ENCODE measurements at regions not wholly inside any gene's neighbourhood (a gene's known extent, or its start where the extent isn't known, plus 50 kb on each side); places are given as distances from the start of the nearest gene placed in this dataset.

DNA sequence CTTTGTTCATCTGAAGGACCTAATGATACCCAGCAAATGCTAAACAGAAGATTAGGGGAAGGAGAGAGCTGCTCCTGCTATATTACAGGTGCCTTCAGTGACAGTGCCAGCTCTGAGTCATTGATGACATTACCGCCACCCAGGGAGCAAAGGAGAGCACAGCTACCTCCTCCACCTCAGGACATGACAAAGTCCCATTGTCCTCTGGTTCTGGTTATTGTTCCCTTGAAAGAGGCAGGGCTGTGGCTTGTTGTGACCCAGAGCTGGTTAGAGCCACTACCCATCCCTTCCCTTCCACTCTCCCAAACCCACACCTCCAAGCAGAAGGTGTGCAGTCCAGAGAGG lies 363.5 kb upstream of the DUSP10 start:
- no peak for DNase-seq (ENCODE audit: low read depth in 2 of 2)

DNA sequence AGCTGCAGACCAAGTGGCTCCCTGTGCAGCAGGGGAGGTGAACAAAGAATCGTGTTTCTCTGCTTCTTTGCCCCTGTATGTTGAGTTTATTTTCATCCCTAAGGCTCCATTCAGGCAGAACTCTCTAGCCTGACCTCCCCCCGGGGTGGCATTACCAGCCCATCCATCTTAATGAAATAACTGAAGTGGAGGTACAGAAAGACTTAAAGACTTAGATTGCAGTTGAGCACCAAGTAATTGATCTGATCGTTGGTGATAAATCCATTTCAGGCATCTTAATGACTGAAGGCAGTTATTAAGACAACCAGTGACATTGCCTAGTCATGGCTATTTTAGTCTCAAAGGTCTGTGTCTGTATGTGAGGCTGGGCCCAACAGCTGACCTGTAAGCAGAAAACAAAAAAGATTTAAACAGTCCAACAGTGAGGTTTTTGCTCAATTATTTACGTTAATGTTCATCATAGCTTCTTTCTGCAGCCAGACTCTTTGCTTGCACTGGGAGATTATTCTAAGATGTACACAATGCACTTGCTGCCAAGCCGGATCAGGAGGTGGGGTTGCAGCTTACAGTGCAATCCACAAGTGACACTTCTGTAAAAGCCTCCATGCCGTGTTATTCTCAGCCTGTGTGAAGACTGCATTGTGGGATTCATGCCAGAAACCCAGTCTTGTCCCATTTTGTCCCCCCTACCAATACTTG lies 363.0 kb upstream of the DUSP10 start:
- no peak for DNase-seq (ENCODE audit: low read depth in 2 of 2)

DNA sequence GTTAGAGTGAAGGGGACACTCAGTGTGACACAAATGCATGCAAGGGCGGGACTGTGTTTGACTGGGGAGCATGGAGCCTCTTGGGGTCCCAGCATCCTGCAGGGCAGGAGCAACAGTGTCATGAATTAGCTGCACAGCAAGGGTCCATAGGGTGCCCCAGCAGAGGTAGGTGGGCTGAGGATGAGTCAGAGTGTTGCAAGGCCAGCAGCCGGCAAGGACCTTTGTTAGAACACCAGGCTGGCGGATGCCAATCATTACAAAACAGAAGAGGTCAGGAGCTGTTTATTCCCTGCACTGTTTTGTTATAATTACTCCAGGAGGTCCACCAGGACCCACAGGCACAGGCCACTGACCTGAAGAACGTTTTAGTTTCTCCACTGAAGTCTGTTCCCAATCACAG lies 362.2 kb upstream of the DUSP10 start:
- no peak for DNase-seq (ENCODE audit: low read depth in 2 of 2)

DNA sequence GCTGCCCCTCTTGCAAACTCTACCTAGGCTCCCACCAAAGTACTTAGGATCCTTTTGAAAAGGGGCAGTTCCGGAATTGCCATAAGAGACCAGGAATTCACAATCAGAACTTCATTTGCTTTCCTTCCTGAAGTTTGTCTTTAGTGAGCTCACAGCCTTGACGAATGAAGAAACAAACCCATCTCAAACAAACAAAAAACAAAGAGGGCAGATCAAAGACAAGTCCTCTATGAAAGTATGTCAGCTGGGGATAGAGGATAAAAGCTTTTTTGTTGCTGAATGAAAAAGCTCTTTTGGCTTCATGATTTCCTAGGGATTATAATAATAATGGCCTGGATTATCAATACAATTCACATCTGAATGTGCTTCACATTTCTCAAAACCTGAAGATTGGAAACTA lies 357.9 kb upstream of the DUSP10 start:
- no peak for DNase-seq (ENCODE audit: low read depth in 2 of 2)

DNA sequence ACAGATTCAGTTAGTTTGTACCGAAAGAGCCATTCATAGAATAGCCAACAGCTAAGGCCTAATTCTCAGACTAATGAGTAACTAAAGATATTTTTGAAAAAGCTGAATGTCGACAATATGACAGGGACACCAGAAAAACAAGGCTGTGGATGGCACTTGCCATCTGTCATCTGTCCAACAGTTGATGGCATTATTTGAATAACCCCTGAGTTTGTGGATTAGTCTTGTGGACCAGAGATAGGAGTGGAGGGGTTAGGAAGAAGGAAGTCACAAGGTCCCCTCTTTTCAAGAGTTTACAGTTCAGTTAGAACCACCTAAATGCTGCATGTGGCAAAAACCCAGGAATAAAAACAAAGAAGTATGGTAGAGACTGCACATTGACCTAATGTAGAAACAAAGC lies 356.5 kb upstream of the DUSP10 start:
- DNase-seq (ENCODE audit: low read depth in 2 of 2), result no peak

DNA sequence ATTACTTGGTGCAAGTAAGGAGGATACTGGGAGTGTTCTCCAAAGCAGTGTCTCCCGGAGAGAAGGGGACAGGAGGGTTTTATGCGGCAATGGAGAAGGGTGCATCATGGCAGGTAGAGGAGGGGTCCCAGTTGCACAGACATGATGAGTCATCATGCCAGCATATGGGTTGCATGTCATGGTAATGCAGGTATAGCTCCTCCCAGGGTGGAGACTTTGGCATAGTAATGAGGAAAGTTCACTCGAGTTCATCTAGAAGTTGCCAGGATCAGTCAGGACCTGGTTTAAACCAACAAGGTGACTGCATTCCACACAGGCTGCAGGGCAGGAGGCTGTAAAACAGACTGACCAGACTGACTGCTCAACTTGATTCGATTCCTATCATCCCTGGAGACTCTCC lies 355.7 kb upstream of the DUSP10 start:
- DNase-seq (ENCODE audit: low read depth in 2 of 2), result no peak

DNA sequence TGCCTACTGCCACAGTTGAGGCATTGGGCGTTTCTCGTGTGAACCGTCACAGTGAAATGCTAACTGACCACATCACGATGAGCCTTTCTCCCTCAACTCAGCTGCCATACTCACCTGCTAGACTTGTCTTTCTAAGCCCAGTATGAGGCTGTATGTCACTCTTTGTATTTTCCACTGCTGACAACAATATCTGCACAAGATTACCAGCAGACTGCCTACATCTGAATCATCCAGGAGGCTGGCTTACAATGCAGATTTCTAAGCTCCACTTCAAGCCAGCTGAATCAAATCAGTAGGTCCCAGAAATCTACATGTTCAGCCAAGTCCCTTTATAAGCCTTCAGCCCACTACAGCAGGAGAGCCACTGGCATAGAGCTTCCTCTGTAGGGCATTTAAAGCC lies 355.0 kb upstream of the DUSP10 start:
- no peak for DNase-seq (ENCODE audit: low read depth in 2 of 2)

DNA sequence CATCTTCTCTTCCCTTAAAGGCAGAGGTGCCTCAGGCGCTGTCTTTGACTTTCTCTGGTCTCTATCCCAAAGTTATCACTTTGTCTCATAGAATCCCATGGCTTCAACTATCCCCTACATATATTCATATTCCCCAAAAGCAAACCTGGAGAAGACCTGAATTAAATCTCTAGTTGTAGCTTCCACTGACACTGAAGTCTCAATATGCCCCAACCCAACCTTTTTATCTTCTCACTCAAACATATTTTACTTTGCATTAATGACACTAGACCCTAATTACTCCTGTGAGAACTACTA lies 354.5 kb upstream of the DUSP10 start:
- no peak for DNase-seq (ENCODE audit: low read depth in 2 of 2)

DNA sequence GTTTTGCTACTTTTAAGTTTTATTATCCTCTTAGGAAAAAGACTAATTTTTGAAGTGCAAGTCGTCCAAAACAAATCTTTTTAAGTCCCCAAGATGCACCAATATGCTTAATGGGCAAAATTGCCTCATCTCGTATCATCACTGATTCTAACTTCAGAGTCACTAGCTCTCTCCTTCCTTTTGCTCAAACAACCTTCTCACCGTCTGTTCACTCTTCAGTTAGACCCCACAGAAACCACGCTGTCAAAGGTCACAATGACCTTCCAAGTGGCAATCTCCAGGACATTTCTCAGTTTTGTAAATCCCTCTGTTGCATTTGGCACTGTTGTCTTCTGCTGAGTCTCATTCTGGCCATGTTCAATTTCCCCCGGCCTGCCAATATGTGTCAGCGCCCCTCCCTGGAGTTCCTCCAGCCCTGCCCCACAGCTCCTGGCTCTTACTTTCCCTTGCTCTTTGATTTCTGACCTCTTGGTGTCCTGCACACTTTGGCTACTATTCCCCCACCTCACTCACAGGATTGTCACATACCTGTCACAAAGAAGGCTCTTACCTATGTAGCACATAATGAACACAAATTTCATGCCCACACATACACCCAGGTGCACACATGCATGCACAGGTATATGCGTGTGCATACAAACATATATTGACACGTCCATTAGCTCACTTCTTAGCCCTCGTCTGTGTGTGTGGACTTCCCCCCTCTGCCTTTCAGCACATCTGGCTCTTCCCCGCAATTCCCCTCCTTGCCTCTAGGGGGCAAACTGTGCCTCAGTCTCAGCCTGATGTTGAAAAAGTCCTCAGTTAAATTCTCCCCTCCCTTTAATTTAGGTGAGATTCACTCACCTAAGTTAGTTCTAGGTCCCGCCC lies 354.0 kb upstream of the DUSP10 start:
- no peak for DNase-seq (ENCODE audit: low read depth in 2 of 2)

DNA sequence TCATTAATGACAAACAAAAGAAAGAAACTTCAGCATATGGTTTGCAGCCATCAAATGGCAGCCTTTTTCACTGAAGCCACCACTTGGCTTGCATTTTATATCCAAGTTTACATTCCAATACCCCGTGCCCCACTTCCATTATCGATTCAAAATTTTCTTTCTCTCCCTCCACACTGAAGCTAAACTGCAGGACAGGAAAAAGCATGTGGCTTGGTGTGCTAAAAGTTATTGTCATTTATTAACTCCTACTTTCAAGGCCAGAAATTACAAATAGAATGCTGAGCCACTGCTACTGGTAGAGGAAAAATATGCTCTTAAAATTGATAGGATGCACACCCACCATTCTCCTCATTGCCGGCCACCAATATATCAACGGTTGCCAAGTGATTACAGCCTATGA lies 351.6 kb upstream of the DUSP10 start:
- no peak for DNase-seq (ENCODE audit: low read depth in 2 of 2)

DNA sequence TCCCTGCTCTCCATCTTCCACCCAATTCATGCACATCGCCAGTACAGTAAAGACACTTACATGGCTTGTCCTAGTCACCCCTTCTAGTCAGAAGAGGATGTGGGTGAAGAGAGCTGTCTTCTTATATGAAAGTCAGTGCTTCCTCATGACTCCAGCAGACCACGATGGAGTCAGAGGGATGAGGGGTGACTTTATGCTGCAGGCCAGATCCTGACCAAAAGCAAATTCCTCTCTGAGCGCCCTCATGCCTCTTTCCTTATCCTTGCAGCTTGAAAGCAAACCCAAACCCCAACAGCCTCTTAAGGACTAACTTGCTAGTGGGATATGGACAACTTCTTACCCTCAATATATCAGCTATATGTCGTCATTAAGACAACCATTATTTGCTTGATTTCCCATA lies 348.2 kb upstream of the DUSP10 start:
- DNase-seq (ENCODE audit: low read depth in 2 of 2), result peak; percentile 18 to 32

DNA sequence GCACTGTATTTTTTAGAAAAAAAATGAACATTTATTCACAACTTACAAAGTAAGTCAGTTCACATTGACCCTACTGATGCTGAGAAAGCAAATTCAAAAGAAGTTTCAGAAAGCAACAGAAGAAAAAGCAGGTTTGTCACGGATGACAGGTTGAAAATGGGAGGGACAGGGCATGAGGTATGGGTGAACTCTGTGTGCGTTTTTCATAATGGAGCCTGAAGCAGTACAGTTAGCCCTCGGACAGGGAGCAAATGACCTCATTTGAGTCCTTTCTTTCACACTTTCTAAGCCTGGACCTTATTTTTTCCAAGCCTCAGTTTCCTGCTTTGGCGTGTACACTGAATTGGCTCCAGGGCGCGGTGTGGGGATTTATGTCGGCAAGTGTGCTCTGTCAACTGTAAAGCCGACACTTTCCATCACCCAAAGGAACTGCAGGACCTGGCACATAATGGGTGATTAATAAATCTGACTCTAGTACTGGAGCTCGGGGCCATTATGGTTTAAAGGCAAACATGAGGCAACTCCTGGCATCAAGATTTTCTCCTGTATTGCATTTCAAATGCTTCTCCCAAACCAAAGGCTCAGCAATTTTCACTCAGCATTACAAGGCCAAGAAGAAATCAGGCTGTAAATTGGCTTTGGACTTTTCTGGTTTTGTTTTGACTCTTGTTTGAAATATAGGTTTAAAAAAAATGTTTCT lies 345.5 kb upstream of the DUSP10 start:
- no peak for DNase-seq (ENCODE audit: low read depth in 2 of 2)

DNA sequence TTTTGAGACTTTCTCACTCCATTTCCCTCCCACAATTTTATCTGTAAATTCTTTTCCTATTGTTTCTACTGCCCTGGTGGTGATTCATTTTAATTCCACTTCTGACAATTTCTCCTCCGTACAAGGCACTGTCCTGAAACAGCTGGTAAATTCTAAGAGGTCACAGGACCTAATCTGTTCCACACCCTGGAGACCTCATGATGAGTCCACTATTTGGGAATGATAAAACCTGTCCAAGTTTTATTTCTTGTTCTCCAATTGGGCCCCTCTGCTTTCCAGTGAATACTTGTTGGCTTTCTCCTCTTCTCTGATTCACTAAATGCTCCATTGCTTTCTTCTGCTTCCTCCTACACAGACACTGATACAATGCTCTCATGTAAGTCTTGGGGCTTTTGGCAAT lies 343.1 kb upstream of the DUSP10 start:
- peak in 1 of 2 experiments; percentile 18 for DNase-seq (ENCODE audit: low read depth in 2 of 2)

DNA sequence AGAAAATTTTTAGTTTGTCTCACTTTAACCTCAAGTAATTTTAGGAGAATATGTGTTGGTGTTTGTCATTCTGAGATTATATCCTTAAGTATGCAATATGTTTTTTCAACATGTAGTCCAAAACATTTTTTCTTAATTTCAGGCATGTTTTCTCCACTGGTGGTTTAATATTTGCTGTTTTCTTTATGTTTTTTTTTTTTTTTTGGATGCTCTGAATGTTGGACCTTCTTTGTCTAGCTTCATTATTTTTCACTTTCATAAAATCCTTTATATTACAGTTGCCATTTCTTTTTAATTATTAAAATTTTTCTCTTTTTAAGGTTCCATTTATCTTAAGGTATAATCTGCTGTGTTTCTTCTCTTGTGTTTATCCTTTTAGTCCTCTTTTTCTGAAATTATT lies 342.2 kb upstream of the DUSP10 start:
- no peak for DNase-seq (ENCODE audit: low read depth in 2 of 2)

DNA sequence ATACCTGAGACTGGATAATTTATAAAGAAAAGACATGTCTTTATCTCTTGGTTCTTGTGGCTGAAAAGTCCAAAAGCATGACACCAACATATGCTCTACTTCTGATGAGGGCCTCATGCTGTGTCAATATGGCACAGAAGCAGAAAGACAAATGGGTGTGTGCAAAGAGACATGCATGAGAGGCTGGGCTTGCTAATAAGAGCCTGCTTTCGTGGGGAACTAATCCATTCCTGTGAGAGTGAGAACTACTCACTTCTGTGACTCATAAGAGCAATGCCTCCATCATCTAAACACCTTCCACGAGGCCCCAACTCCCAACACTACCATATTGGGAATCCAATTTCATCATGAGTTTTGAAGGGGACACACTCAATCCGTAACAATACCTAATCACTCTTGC lies 340.0 kb upstream of the DUSP10 start:
- DNase-seq (ENCODE audit: low read depth in 2 of 2), result no peak

DNA sequence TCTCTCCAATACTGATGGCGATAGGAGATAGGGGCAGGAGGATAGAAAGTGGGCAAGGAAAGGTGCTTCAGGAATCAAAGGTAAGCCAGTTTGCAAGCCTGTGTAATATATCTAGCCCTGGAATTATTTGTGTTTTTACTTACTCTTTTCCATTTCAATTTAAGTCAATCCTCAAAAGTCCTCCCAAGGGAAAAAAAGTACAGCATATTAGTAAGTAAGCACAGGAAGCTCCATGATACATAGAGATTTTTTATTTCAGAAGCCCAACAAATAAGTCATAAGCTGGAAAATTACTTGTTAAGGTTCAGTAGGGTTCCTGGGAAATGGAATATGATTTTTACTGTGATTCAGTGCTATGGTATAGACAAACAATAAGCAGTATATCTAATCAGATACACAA lies 337.7 kb upstream of the DUSP10 start:
- DNase-seq (ENCODE audit: low read depth in 2 of 2), result no peak

DNA sequence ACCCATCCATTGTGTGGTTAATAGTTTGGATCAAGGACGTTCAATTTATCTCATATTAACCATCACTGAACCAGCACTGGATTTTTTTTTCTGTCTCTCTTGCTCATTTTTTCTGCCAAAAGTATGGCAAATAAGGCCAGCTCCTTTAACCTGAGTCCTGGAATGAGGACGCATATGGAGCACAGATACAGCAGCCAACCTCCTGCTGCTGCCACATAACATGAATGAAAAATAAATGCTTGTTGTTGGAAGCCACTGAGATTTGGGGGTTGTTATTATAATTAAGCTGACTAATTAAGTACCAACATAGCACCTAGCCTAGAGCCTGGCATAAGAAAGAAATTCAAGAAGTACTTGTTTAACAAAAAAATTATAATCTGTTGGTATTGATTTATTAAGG lies 335.3 kb upstream of the DUSP10 start:
- DNase-seq (ENCODE audit: low read depth in 2 of 2), result no peak

DNA sequence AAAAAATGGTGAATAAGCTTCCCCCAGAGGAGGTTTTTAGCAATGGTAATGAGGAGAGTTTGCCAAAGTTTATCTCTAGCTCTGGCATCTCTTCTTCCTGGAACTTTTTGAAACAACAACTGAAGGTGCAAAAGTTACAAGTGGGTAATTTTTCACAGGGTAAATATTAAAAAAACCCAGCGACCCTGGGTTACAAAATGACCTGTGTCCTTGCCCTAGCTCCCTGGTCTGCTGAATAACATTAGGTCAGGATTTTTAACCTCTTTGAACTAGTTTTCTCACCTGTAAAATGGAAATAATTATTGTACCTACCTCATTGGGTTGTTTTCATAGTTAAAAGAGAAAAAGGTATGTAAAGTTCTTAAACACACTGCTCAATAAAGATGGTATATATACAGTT lies 332.4 kb upstream of the DUSP10 start:
- DNase-seq (ENCODE audit: low read depth in 2 of 2), result no peak

DNA sequence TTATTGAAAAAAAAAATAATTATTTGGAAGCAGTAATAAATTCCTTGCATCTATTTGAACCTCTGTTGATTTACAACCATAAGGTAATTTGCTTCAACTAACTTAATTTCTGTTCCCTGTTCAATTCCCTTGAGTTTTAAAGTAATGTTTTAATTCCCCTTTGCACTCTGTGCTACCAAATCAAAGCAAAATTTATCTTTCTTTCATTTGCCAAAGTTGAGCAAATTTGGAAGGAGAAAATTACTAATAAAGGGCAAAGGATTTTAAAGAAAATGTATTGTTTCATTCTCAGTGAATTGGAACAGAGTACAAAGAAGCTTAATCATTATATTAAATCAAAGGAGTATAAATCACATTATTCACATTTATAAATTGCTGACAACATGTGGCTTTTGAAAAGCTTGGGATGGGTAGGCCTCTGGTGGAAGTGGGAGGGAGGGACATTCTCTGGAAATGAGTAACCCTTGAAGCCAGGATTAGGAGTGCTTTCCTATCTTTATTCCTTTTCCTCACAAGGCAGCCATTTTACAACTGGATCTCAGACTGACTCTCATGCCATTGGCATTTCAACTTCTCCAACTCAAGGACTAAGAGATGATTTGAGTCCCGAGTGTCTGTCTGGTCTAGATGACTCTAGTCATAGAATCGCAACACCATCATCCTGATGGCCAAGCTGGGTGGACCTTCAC lies 331.6 kb upstream of the DUSP10 start:
- peak; percentile 92 to 94 for DNase-seq (ENCODE audit: low read depth in 2 of 2)

DNA sequence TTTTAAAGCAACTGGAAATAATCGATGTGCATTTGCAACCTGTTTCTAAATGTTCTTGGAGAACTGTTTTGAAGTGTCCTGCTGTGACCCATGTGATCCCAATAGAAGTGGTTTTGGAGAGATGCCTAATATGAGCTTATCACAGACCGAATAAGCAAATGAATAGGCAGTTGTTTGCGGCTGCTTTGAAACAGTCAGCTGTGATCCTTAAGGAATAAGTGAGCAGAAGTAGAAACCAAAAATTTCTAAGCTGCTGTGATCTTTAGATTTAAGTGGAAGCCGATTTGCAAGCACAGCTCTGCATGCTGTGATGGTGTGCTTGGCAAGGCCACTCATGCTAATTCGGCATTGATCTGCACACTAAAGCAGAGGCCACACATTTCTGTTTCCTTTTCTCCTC lies 329.5 kb upstream of the DUSP10 start:
- no peak for DNase-seq (ENCODE audit: low read depth in 2 of 2)

DNA sequence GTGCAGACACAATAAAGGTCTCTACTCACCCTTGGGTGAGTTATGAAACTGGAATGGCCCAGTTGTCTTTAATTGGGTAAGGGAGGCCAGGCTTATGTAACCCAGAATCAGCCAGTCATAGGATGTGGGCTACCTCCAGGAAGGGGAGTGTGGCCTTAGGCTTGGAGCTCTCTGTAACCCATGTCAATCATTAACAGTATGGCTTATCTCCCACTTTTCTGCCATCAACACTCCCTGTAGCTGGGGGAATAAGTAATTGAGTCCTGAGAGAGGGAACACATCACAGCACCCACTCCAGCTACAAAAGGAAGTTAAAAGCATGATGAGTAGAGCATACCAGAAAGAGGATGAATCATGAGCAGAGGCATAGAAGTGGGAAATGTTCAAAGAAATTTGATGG lies 327.0 kb upstream of the DUSP10 start:
- no peak for DNase-seq (ENCODE audit: low read depth in 2 of 2)

DNA sequence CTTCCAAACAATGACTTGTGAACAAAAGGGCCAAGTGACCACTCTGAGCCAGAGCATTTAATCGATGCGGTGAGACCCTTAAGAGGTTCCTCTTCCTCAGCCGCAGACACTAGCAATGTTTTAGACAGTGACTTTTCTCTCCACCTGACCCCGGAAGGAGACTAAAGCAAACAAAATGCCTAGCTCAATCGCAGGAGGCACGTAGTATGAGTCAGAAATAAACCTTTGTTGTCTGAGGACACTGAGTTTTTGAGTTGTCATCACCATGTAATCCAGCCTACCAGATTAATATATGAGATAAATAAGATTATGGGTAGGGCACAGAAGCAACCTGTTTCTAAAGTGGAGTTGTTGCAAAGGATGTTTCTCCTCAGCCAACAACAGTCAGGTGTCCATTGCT lies 326.2 kb upstream of the DUSP10 start:
- no peak for DNase-seq (ENCODE audit: low read depth in 2 of 2)

DNA sequence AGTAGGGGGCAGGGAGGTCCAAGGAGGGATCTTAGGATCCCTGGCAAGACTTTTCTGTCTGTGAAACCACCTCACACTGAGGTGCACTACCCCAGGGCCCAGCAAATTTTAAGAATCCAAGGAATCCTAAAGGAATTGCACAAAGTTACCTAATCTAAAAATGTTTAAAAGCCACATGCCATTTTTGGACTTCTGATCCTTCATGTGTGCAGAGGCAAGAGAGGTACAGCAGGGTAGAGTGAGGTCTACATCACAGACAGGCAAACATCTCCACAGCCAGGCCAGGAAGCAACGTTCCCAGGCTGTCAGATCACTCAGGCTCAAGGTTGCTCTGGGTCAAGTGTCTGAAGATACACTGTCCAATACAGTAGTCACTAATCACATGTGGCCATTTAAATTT lies 324.6 kb upstream of the DUSP10 start:
- no peak for DNase-seq (ENCODE audit: low read depth in 2 of 2)

Measured in fibroblast of skin of left quadriceps (primary cell).